ENCODE measurements at regions not wholly inside any gene's neighbourhood (a gene's known extent, or its start where the extent isn't known, plus 50 kb on each side); places are given as distances from the start of the nearest gene placed in this dataset.

GRCh38 chr18:73741946-73742345 lies 405.7 kb downstream of the FBXO15 start (continued):
- TF ChIP-seq CTCF (IDR thresholded peaks at IDR 0.05 in 2 of 3, conservative IDR thresholded peaks at IDR 0.05 in 1 of 3; ENCODE audit: borderline replicate concordance in 1 of 3, insufficient read depth in 1 of 3, low read depth in 2 of 3, low read length in 2 of 3): no peak
- no peak for TF ChIP-seq POLR2A (IDR thresholded peaks at IDR 0.05; ENCODE audit: borderline replicate concordance, extremely low read depth, insufficient read depth, insufficient read length)
- no peak for TF ChIP-seq ZFX (IDR thresholded peaks at IDR 0.05)
- no peak for TF ChIP-seq ATF3 (IDR thresholded peaks at IDR 0.05)
- TF ChIP-seq FOSL1 (IDR thresholded peaks at IDR 0.05; ENCODE audit: low read depth): no peak

GRCh38 chr18:73739098-73739497 lies 408.5 kb downstream of the FBXO15 start:
- Histone ChIP-seq H4K20me1 (ENCODE audit: insufficient read depth) (no peaks in the 10 kb centered on the region), H3K4me2 (ENCODE audit: low read length) (no peak overlapping the region), H3K36me3 (ENCODE audit: control insufficient read depth in 1 of 2, insufficient read depth in 2 of 2, low read length in 2 of 2) (no peaks in the 10 kb centered on the region), H3K9me2 (ENCODE audit: insufficient read depth) (no peaks in the 10 kb centered on the region), H3K27ac (ENCODE audit: low read depth, low read length) (no peak overlapping the region), H3K9ac (ENCODE audit: low read length) (no peak overlapping the region), H2AFZ (ENCODE audit: low read depth, low read length, poor library complexity, severe bottlenecking) (no peak overlapping the region), H3K9me3 (ENCODE audit: control insufficient read depth in 1 of 2, insufficient read depth in 1 of 2, low read depth in 1 of 2, low read length in 2 of 2) (peaks cover 7 to 22% of the 10 kb centered on the region in 2 experiments; a peak in 2 of 4 replicates), H3K4me3 (replicated peaks in 1 of 2; ENCODE audit: low read depth in 1 of 2, low read length in 2 of 2) (no peak overlapping the region), H3K27me3 (ENCODE audit: insufficient read depth, low read length) (no peaks in the 10 kb centered on the region), H3K79me2 (ENCODE audit: insufficient read depth, low read length) (no peaks in the 10 kb centered on the region), H3K4me1 (ENCODE audit: control insufficient read depth in 1 of 2, insufficient read depth in 2 of 2, low read length in 2 of 2) (no peaks in the 10 kb centered on the region)
- no peak for DNase-seq (ENCODE audit: low read depth, low spot score)
- CTCF ChIA-PET: no interaction called here
- intact Hi-C loops (cut with micrococcal nuclease): no loop called here
- no peak for TF ChIP-seq EZH2phosphoT487 (IDR thresholded peaks at IDR 0.05; ENCODE audit: borderline replicate concordance)
- TF ChIP-seq POLR2A (IDR thresholded peaks at IDR 0.05; ENCODE audit: borderline replicate concordance, extremely low read depth, insufficient read depth, insufficient read length): no peak
- TF ChIP-seq ELF1 (IDR thresholded peaks at IDR 0.05; ENCODE audit: borderline replicate concordance, low read depth): no peak
- no peak for TF ChIP-seq SP1 (IDR thresholded peaks at IDR 0.05; ENCODE audit: low read depth)
- TF ChIP-seq POLR2AphosphoS5 (IDR thresholded peaks at IDR 0.05; ENCODE audit: low read depth, low read length): no peak
- no peak for TF ChIP-seq EGR1 (IDR thresholded peaks at IDR 0.05; ENCODE audit: low read depth)
- no peak for TF ChIP-seq RAD21 (IDR thresholded peaks at IDR 0.05; ENCODE audit: low read depth)
- TF ChIP-seq CEBPB (IDR thresholded peaks at IDR 0.05; ENCODE audit: low read depth): no peak
- no peak for TF ChIP-seq CTCF (IDR thresholded peaks at IDR 0.05 in 2 of 3, conservative IDR thresholded peaks at IDR 0.05 in 1 of 3; ENCODE audit: borderline replicate concordance in 1 of 3, insufficient read depth in 1 of 3, low read depth in 2 of 3, low read length in 2 of 3)
- no peak for ATAC-seq
- POLR2A ChIA-PET: no interaction called here
- no TSS peak for BruUV-seq (replicated peaks)
- RAD21 ChIA-PET (ENCODE audit: low non-redundant PET in 1 of 2, low total read pairs in 2 of 2, uncharacterized antibody in 2 of 2, unreplicated experiment in 2 of 2): no interaction called here
